EL (cell line): ENCODE measurements at regions not wholly inside any gene's neighbourhood (a gene's known extent, or its start where the extent isn't known, plus 50 kb on each side); places are given as distances from the start of the nearest gene placed in this dataset.

Experiments used
- DNase-seq: peaks from one replicate; pipeline ENCODE4 v3.0.0-alpha.2; 2016

GRCh38 chr10:65847436-65848230, 1078.2 kb upstream of the LRRTM3 start:
- DNase-seq: no peak

DNA sequence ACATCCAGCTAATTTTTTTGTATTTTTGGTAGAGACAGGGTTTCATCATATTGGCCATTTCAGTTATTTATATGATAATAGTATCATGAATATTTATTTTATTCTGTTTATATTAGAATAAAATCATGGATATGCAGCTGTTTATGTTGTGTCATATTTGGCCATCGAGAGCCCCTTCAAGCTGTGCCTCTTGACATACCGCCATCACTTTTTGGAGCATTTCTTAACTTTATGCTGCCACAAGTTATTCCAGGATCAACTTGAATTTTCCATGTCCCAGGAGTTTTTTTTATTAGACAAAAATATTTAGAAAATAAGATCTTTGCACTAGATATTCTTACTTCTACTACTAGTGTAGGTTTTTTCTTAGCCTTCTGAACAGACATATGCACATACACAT, 1067.0 kb upstream of the LRRTM3 start:
- DNase-seq: no peak

GRCh38 chr10:65861249-65861648, 1064.6 kb upstream of the LRRTM3 start:
- no peak for DNase-seq
